IMR-90 (cell line): ENCODE measurements at regions not wholly inside any gene's neighbourhood (a gene's known extent, or its start where the extent isn't known, plus 50 kb on each side); places are given as distances from the start of the nearest gene placed in this dataset.

ENCODE experiments used
- ATAC-seq: fragments of 200-7000 bp; cut with Tn5 transposase; 2 replicates; pipeline ENCODE4 v1.9.1; 2020; ENCODE audit warnings: low read depth, mild to moderate bottlenecking, moderate library complexity
- BruUV-seq: library from RNA; stranded (reverse); fragments of 400-500 nt; replicated peaks from 2 replicates; lab custom pipeline; 2021; lab: Mats Ljungman, UMichigan
- CTCF ChIA-PET: fragments of 300-600 bp; formaldehyde crosslinking; extraction: SDS; loops from one replicate; lab custom pipeline; 2021; ENCODE audit warnings: antibody characterized with exemption; lab: Yijun Ruan, JAX
- POLR2A ChIA-PET: fragments of 300-600 bp; sonication (Branson Sonifier 250); formaldehyde crosslinking; loops from one replicate; lab custom pipeline; 2022; ENCODE audit warnings: antibody characterized with exemption; ENCODE audit not compliant: unreplicated experiment; lab: Charles Lee
- DNase-seq: peaks from one replicate; pipeline ENCODE4 v3.0.0; 2013
- H2AFZ ChIP-seq: replicated peaks from 2 replicates; pipeline ENCODE3; 2013; ENCODE audit warnings: low read length, mild to moderate bottlenecking; ENCODE audit not compliant: poor library complexity
- H2AK5ac ChIP-seq: 2 replicates; pipeline ENCODE4 v1.6.1; 2013; ENCODE audit warnings: low read depth, low read length, inconsistent platforms
- H2AK9ac ChIP-seq: replicated peaks from 2 replicates; pipeline ENCODE3; 2013; ENCODE audit warnings: mild to moderate bottlenecking, low read depth, low read length, moderate library complexity; ENCODE audit not compliant: poor library complexity
- H2BK120ac ChIP-seq: 2 replicates; pipeline ENCODE4 v1.6.1; 2013; ENCODE audit warnings: low read depth, low read length, inconsistent platforms
- H2BK15ac ChIP-seq: 3 replicates; pipeline ENCODE4 v1.6.1; 2013; ENCODE audit warnings: low read depth, low read length, inconsistent platforms
- H2BK20ac ChIP-seq: 2 replicates; pipeline ENCODE4 v1.6.1; 2013; ENCODE audit warnings: low read depth, mild to moderate bottlenecking, inconsistent platforms, low read length, moderate library complexity
- H2BK5ac ChIP-seq: 2 replicates; pipeline ENCODE4 v1.6.1; 2013; ENCODE audit warnings: mild to moderate bottlenecking, low read depth, low read length, inconsistent platforms; ENCODE audit not compliant: poor library complexity, severe bottlenecking
- H3K14ac ChIP-seq: replicated peaks from 2 replicates; pipeline ENCODE4 v1.6.1; 2013; ENCODE audit warnings: low read depth, low read length, inconsistent platforms
- H3K18ac ChIP-seq: 2 replicates; pipeline ENCODE4 v1.6.1; 2013; ENCODE audit warnings: low read depth, low read length, control low read depth
- H3K23ac ChIP-seq: 2 replicates; pipeline ENCODE4 v1.6.1; 2013; ENCODE audit warnings: low read depth, low read length, inconsistent platforms
- H3K27ac ChIP-seq: 2 replicates; pipeline ENCODE4 v1.5.1; 2013; ENCODE audit warnings: mild to moderate bottlenecking, control low read depth, low read length; ENCODE audit not compliant: insufficient read depth
- H3K27me3 ChIP-seq: 2 replicates; pipeline ENCODE4 v1.6.1; 2013; ENCODE audit warnings: low read length; ENCODE audit not compliant: control insufficient read depth, insufficient read depth
- H3K36me3 ChIP-seq: 2 replicates; pipeline ENCODE4 v1.6.1; 2013; ENCODE audit warnings: low read length, mixed read lengths; ENCODE audit not compliant: control insufficient read depth, insufficient read depth
- H3K4ac ChIP-seq: 2 replicates; pipeline ENCODE4 v1.6.1; 2013; ENCODE audit warnings: low read depth, low read length, inconsistent platforms
- H3K4me1 ChIP-seq: 2 replicates; pipeline ENCODE4 v1.6.1; 2013; ENCODE audit warnings: low read length, mixed read lengths; ENCODE audit not compliant: control insufficient read depth, insufficient read depth
- H3K4me2 ChIP-seq: 2 replicates; pipeline ENCODE4 v1.6.1; 2013; ENCODE audit warnings: low read depth, mild to moderate bottlenecking, control low read depth, low read length, moderate library complexity
- H3K4me3 ChIP-seq: 2 replicates; pipeline ENCODE4 v1.5.1; 2013; ENCODE audit warnings: low read depth, mild to moderate bottlenecking, control low read depth, low read length, moderate library complexity; ENCODE audit not compliant: insufficient read depth
- H3K56ac ChIP-seq: 2 replicates; pipeline ENCODE4 v1.6.1; 2013; ENCODE audit warnings: low read length, inconsistent platforms; ENCODE audit not compliant: insufficient read depth; ENCODE audit errors: extremely low read depth
- H3K79me1 ChIP-seq, 2 experiments: 2 replicates each; pipeline ENCODE4 v1.6.1; 2013; ENCODE audit warnings: low read length in 2 of 2, inconsistent platforms in 1 of 2, low read depth in 1 of 2
- H3K9ac ChIP-seq: 2 replicates; pipeline ENCODE4 v1.6.1; 2013; ENCODE audit warnings: low read depth, low read length, control low read depth
- H3K9me1 ChIP-seq: 2 replicates; pipeline ENCODE4 v1.6.1; 2013; ENCODE audit warnings: low read length, inconsistent platforms; ENCODE audit not compliant: insufficient read depth
- H3K9me3 ChIP-seq: 2 replicates; pipeline ENCODE4 v1.6.1; 2013; ENCODE audit warnings: low read length; ENCODE audit not compliant: control insufficient read depth, insufficient read depth
- H4K20me1 ChIP-seq: 2 replicates; pipeline ENCODE4 v1.6.1; 2013; ENCODE audit warnings: low read length, inconsistent platforms; ENCODE audit not compliant: insufficient read depth
- H4K5ac ChIP-seq: 2 replicates; pipeline ENCODE4 v1.6.1; 2013; ENCODE audit warnings: mild to moderate bottlenecking, low read depth, low read length, control low read depth
- H4K8ac ChIP-seq, 2 experiments: 2 replicates each; pipeline ENCODE4 v1.6.1; 2013; ENCODE audit warnings: low read depth in 2 of 2, low read length in 2 of 2, control low read depth in 1 of 2, inconsistent platforms in 1 of 2
- H4K91ac ChIP-seq: 2 replicates; pipeline ENCODE4 v1.6.1; 2013; ENCODE audit warnings: low read depth, low read length, inconsistent platforms; ENCODE audit not compliant: insufficient read depth
- BHLHE40 ChIP-seq: fragments of 150-350 bp; IDR thresholded peaks from 2 replicates; pipeline ENCODE4 v1.6.1; 2016; ENCODE audit warnings: mild to moderate bottlenecking, low read depth, low read length
- CEBPB ChIP-seq: IDR thresholded peaks from 2 replicates; pipeline ENCODE4 v1.6.1; 2012; ENCODE audit warnings: low read depth, low read length, improper control_type of control experiment
- CHD1 ChIP-seq: IDR thresholded peaks from 2 replicates; pipeline ENCODE4 v1.6.1; 2012; ENCODE audit warnings: low read depth, low read length, improper control_type of control experiment
- MAFK ChIP-seq: IDR thresholded peaks from 2 replicates; pipeline ENCODE4 v1.6.1; 2012; ENCODE audit warnings: low read depth, low read length, improper control_type of control experiment
- MAZ ChIP-seq: IDR thresholded peaks from 2 replicates; pipeline ENCODE4 v1.6.1; 2012; ENCODE audit warnings: low read depth, mild to moderate bottlenecking, low read length, improper control_type of control experiment, moderate library complexity, borderline replicate concordance
- MXI1 ChIP-seq: IDR thresholded peaks from 2 replicates; pipeline ENCODE4 v1.6.1; 2012; ENCODE audit warnings: low read depth, mild to moderate bottlenecking, low read length, moderate library complexity, borderline replicate concordance
- NFE2L2 ChIP-seq: fragments of 150-350 bp; IDR thresholded peaks from 2 replicates; pipeline ENCODE4 v1.6.1; 2016; ENCODE audit warnings: low read depth, mild to moderate bottlenecking, low read length
- POLR2A ChIP-seq: IDR thresholded peaks from 2 replicates; pipeline ENCODE4 v1.6.1; 2012; ENCODE audit warnings: mild to moderate bottlenecking, low read depth, low read length
- RCOR1 ChIP-seq: IDR thresholded peaks from 2 replicates; pipeline ENCODE4 v1.6.1; 2012; ENCODE audit warnings: mild to moderate bottlenecking, low read length, improper control_type of control experiment; ENCODE audit not compliant: insufficient replicate concordance
- RFX5 ChIP-seq: IDR thresholded peaks from 2 replicates; pipeline ENCODE4 v1.8.0; 2012; ENCODE audit warnings: low read depth, mild to moderate bottlenecking, low read length, moderate library complexity
- WGBS, 2 experiments: methylation state at CpG; one replicate each; pipeline versions ENCODE4 v1.1.5 to v1.1.7; 2013; ENCODE audit warnings: missing lambda C conversion rate in 2 of 2; ENCODE audit not compliant: insufficient read length in 1 of 2; ENCODE audit errors: extremely low coverage in 2 of 2; 5-methylcytosine and 5-hydroxymethylcytosine counted together
- dilution Hi-C: fragments of 300-500 bp; cut with HindIII; formaldehyde crosslinking; loops from one replicate; pipeline ENCODE4 v1.14.3; 2018; ENCODE audit warnings: low sequenced_read_pairs; ENCODE audit not compliant: unreplicated experiment
- in situ Hi-C: fragments of 300-500 bp; cut with MboI; formaldehyde crosslinking; loops from 3 replicates; pipeline ENCODE4 v1.14.3; 2019; ENCODE audit warnings: low sequenced_read_pairs, inconsistent platforms, mixed read lengths
- intact Hi-C: fragments of 100-400 bp; cut with micrococcal nuclease; formaldehyde crosslinking; loops from 2 replicates; pipeline ENCODE4 v1.10.0; 2022
- TF ChIP-seq, protein P1 (sequence below): fragments of 150-350 bp; IDR thresholded peaks from 2 replicates; pipeline ENCODE4 v1.6.1; 2017; ENCODE audit warnings: mild to moderate bottlenecking, antibody characterized with exemption, low read length, low read depth
- TF ChIP-seq, protein P2 (sequence below): fragments of 150-350 bp; IDR thresholded peaks from 2 replicates; pipeline ENCODE4 v1.6.1; 2016; ENCODE audit warnings: low read depth, mild to moderate bottlenecking, low read length, moderate library complexity, borderline replicate concordance

DNA sequence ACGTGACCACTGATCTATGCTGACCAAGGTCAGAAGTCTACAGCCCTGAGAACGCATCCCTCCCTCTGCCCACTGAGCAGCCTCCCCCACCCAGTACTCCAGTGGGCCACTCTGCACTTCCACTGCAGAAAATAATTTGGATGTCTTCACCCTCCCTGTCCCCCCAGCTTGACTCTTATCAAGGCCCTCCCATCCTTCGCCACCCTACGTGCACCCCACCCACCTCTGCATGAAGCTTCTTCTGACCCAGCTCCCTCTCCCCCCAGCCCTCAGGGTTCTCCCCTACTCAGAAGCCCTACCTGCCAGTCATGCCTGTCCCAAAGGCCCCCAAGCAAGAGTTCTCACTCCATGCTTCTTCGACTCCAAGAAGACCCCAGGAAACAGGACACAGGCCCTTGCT lies 138.5 kb upstream of the FSTL4 start:
- H4K5ac ChIP-seq = no peak overlapping the region
- no peak for ATAC-seq
- H3K18ac ChIP-seq = no peak overlapping the region
- H2AK9ac ChIP-seq = no peak overlapping the region
- no peak overlapping the region for H2AK5ac ChIP-seq
- H2BK15ac ChIP-seq = no peak overlapping the region
- no peak overlapping the region for H3K14ac ChIP-seq
- no peak overlapping the region for H3K56ac ChIP-seq
- H2AFZ ChIP-seq = no peak overlapping the region
- no peak overlapping the region for H3K4me2 ChIP-seq
- H3K4me1 ChIP-seq = no peaks in the 10 kb centered on the region
- dilution Hi-C loops = no loop called here
- no peaks in the 10 kb centered on the region for H3K9me3 ChIP-seq
- H2BK120ac ChIP-seq = no peak overlapping the region
- H3K79me1 ChIP-seq = no peaks in the 10 kb centered on the region
- no TSS peak for BruUV-seq
- H3K4me3 ChIP-seq = no peak overlapping the region
- H4K8ac ChIP-seq = no peak overlapping the region
- no peaks in the 10 kb centered on the region for H3K36me3 ChIP-seq
- no peak for DNase-seq
- peaks cover 10% of the 10 kb centered on the region for H3K27me3 ChIP-seq
- H3K9ac ChIP-seq = no peak overlapping the region
- H4K91ac ChIP-seq = no peak overlapping the region
- H3K23ac ChIP-seq = no peak overlapping the region
- no peaks in the 10 kb centered on the region for H3K9me1 ChIP-seq
- CTCF ChIA-PET = no interaction called here
- TF ChIP-seq RFX5 = no peak
- TF ChIP-seq CEBPB = no peak
- no peak for TF ChIP-seq MAZ
- no peak for TF ChIP-seq MXI1
- TF ChIP-seq MAFK = no peak
- no peak for TF ChIP-seq CHD1
- no peak for TF ChIP-seq POLR2A
- TF ChIP-seq, protein P1, sequence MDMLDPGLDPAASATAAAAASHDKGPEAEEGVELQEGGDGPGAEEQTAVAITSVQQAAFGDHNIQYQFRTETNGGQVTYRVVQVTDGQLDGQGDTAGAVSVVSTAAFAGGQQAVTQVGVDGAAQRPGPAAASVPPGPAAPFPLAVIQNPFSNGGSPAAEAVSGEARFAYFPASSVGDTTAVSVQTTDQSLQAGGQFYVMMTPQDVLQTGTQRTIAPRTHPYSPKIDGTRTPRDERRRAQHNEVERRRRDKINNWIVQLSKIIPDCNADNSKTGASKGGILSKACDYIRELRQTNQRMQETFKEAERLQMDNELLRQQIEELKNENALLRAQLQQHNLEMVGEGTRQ = no peak
- no peak for TF ChIP-seq RCOR1
- TF ChIP-seq, protein P2, sequence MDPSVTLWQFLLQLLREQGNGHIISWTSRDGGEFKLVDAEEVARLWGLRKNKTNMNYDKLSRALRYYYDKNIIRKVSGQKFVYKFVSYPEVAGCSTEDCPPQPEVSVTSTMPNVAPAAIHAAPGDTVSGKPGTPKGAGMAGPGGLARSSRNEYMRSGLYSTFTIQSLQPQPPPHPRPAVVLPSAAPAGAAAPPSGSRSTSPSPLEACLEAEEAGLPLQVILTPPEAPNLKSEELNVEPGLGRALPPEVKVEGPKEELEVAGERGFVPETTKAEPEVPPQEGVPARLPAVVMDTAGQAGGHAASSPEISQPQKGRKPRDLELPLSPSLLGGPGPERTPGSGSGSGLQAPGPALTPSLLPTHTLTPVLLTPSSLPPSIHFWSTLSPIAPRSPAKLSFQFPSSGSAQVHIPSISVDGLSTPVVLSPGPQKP = no peak
- TF ChIP-seq NFE2L2 = no peak
- no peak for TF ChIP-seq BHLHE40
- no peak overlapping the region for H3K27ac ChIP-seq
- POLR2A ChIA-PET = no interaction called here
- intact Hi-C loops = loop anchor here (10.0 kb wide), 1 partner anchor 194 kb away; no protein-coding TSS in a partner anchor
- WGBS, 2 experiments = 24% methylated on average over 3 of the region's 5 CpGs; no CpG with 5 or more reads in 1 of the 2 experiments
- no peak overlapping the region for H2BK20ac ChIP-seq
- no peak overlapping the region for H2BK5ac ChIP-seq
- H4K20me1 ChIP-seq = no peaks in the 10 kb centered on the region
- in situ Hi-C loops = no loop called here
- no peak overlapping the region for H3K4ac ChIP-seq
